ES-I3 (cell line): ENCODE measurements at regions not wholly inside any gene's neighbourhood (a gene's known extent, or its start where the extent isn't known, plus 50 kb on each side); places are given as distances from the start of the nearest gene placed in this dataset.

Experiments
- H3K36me3 ChIP-seq: 2 replicates; pipeline ENCODE4 v1.6.1; 2013; ENCODE audit warnings: mild to moderate bottlenecking, low read length, control low read depth, moderate library complexity; ENCODE audit not compliant: insufficient read depth
- H3K4me1 ChIP-seq: 2 replicates; pipeline ENCODE4 v1.6.1; 2013; ENCODE audit warnings: mild to moderate bottlenecking, control low read depth, low read length; ENCODE audit not compliant: insufficient read depth
- H3K9ac ChIP-seq: 2 replicates; pipeline ENCODE4 v1.6.1; 2013; ENCODE audit warnings: low read depth, mild to moderate bottlenecking, low read length, moderate library complexity
- H3K9me3 ChIP-seq: 2 replicates; pipeline ENCODE4 v1.6.1; 2013; ENCODE audit warnings: mild to moderate bottlenecking, low read length, moderate library complexity; ENCODE audit not compliant: control insufficient read depth, insufficient read depth

- Histone ChIP-seq H3K9me3 (no peaks in the 10 kb centered on the region), H3K9ac (no peak overlapping the region), H3K36me3 (no peaks in the 10 kb centered on the region), H3K4me1 (no peaks in the 10 kb centered on the region)
Measured at GRCh38 chr5:162209005-162209605, 141.5 kb downstream of the GABRG2 start.

- Histone ChIP-seq H3K9me3 (no peaks in the 10 kb centered on the region), H3K36me3 (no peaks in the 10 kb centered on the region), H3K4me1 (no peaks in the 10 kb centered on the region), H3K9ac (no peak overlapping the region)
Measured at GRCh38 chr5:162214551-162214950, 147.0 kb downstream of the GABRG2 start.

DNA sequence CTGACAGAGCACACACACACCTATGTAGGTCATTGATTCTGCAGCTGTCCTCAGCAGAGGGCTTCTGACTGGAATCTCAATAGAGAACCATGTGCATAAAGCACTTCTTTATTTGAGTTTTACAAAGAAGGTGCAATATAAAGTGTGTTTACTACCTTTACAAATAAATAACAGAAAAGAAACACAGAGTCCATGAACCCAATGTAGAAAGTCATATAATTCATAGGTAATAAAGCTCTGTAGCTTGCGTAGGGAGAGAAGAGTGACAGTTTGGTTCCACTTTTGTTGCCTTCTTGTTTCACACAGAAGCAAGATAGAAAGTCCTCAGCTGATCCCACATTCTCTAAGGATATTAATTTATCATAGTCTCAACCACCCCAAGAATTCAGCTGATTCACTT, 149.5 kb downstream of the GABRG2 start:
- H3K9me3 ChIP-seq = no peaks in the 10 kb centered on the region
- H3K4me1 ChIP-seq = no peaks in the 10 kb centered on the region
- H3K36me3 ChIP-seq = no peaks in the 10 kb centered on the region
- H3K9ac ChIP-seq = no peak overlapping the region

DNA sequence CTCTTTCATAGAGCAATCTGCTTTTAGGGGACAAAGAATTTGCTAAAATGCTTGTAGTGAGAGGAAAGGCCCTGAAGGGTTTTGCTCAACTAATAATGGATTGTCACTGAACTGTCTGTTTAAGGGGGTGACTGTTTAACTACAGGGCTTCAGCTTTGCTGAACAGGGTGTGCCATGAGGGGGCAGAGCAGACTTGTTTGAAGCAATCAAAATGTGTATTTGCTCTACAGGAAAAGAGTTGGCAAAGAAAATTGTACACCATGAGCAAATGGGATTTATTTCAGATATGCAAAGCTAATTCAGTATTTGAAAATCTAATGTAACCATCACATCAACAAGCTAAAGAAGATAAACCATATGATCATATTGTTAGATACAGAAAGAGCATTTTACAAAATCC, 154.3 kb downstream of the GABRG2 start:
- Histone ChIP-seq H3K4me1 (no peaks in the 10 kb centered on the region), H3K9me3 (no peaks in the 10 kb centered on the region), H3K9ac (no peak overlapping the region), H3K36me3 (no peaks in the 10 kb centered on the region)

DNA sequence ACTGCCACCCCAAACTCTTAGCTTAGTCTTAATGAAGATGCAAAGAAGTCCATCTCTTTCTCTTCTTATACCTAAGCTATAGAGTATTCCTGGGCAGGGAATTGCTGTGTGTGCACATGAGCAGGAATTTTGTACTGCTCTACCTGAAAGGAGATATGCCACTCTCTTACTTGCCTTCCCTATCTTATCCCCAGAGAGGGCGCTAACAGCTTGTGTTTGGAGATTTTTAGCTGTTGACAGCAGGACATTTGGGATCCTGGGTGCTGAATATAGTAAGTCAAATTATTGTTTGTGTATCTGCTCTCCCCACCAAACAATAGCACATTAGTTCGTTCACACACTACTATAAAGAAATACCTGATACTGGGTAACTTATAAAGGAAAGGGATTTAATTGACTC, 159.5 kb downstream of the GABRG2 start:
- no peak overlapping the region for H3K9ac ChIP-seq
- H3K9me3 ChIP-seq = peaks cover 4% of the 10 kb centered on the region
- no peaks in the 10 kb centered on the region for H3K36me3 ChIP-seq
- no peaks in the 10 kb centered on the region for H3K4me1 ChIP-seq

GRCh38 chr5:162230348-162230747, 162.8 kb downstream of the GABRG2 start:
- Histone ChIP-seq H3K4me1 (no peaks in the 10 kb centered on the region), H3K9me3 (peaks cover 16% of the 10 kb centered on the region), H3K9ac (no peak overlapping the region), H3K36me3 (no peaks in the 10 kb centered on the region)

DNA sequence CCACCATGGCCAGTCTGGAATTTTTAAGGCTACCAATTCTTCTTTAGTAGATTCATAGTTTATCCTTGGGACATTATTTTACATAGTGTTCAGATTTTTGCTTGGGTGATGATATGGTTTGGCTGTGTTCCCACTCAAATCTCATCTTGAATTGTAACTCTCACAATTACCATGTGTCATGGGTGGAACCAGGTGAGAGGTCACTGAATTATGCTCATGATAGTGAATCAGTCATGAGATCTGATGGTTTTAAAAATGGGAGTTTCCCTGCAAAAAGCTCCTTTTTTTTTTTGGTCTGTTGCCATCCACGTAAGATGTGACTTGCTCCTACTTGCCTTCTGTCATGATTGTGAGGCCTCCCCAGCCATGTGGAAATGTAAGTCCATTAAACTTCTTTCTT, 163.9 kb downstream of the GABRG2 start:
- Histone ChIP-seq H3K9ac (no peak overlapping the region), H3K36me3 (no peaks in the 10 kb centered on the region), H3K9me3 (peaks cover 20% of the 10 kb centered on the region), H3K4me1 (no peaks in the 10 kb centered on the region)

- no peak overlapping the region for H3K9ac ChIP-seq
- no peaks in the 10 kb centered on the region for H3K4me1 ChIP-seq
- H3K36me3 ChIP-seq = no peaks in the 10 kb centered on the region
- peaks cover 5% of the 10 kb centered on the region; the same call in 1 of the 2 replicates for H3K9me3 ChIP-seq
Measured at GRCh38 chr5:162240734-162241133, 173.2 kb downstream of the GABRG2 start.

GRCh38 chr5:162242416-162242815, 174.8 kb downstream of the GABRG2 start:
- Histone ChIP-seq H3K9ac (no peak overlapping the region), H3K4me1 (no peaks in the 10 kb centered on the region)

DNA sequence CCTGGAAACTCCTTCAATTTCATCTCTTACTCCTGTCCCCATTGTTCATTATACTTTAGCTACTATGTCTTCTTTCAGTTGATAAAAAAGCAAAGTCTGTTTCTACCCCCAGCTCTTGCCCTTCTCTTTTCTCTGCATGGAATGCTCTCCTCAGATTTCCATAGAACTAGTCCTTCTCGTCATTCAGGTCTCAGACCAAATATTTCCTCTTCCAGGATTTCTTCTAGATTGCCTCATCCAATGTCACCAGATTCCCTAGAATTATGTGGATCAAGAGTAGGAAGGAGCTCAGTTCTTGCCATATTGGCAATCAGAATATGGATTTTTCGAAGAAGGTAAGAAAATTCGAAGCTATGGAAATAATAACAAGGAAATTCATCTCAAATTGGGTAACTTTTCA, 176.1 kb downstream of the GABRG2 start:
- Histone ChIP-seq H3K4me1 (no peaks in the 10 kb centered on the region), H3K9ac (no peak overlapping the region), H3K36me3 (no peaks in the 10 kb centered on the region), H3K9me3 (no peaks in the 10 kb centered on the region)

More at GRCh38 chr5:162242416-162242815, 174.8 kb downstream of the GABRG2 start:
- H3K9me3 ChIP-seq = no peaks in the 10 kb centered on the region
- no peaks in the 10 kb centered on the region for H3K36me3 ChIP-seq

DNA sequence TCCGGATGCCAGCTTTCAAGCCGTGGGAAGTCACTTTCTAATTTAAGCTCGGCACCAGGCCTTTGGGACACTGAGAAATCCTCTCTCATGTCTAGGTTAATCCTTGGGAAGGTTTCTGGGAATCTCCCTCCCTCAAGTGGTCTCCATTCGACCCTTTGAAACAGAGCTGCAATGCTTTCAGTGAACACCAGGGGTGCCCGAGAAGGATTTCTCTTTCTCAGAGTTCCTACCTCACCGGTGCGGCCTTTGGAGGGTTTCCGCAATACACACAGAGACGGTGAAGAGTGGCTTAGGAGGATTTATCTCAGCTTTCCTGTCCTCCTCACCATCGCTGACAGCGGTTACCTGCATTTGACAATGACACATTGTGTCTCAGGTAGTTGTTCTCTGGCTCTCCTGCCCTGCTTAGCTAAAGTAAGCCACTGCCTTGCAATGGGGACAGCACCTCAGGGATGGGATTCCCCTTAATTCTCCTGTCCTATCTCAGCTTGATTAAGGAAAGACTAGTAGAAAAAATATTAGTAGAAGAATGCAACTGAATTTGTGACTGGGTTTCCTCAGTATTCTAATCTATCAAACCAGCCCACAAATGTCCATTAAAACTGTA, 180.6 kb downstream of the GABRG2 start:
- H3K36me3 ChIP-seq = no peaks in the 10 kb centered on the region
- H3K4me1 ChIP-seq = no peaks in the 10 kb centered on the region
- no peak overlapping the region for H3K9ac ChIP-seq

DNA sequence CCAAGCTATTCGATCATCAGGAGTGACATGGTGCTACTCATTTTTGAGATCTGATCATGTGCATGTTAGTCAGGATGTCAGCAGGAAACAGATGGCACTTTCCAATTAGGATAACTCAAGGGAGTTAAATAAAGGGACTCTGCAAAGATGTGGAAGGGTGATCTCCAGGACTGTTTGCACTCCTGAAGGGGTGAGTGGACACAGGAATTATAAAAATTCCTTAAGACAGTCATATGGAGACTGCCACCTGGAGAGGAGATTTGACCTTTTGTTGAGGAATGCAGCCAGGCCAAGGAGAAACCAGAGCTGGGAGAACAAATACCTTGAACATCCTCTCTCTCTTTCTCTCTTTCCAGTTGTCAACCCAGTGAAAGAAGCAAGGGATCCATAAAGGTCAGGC, 189.1 kb downstream of the GABRG2 start:
- Histone ChIP-seq H3K36me3 (no peaks in the 10 kb centered on the region), H3K4me1 (peaks cover 5% of the 10 kb centered on the region; the same call in 1 of the 2 replicates), H3K9ac (no peak overlapping the region), H3K9me3 (no peaks in the 10 kb centered on the region)

More for the DNA sequence above, 180.6 kb downstream of the GABRG2 start:
- no peaks in the 10 kb centered on the region for H3K9me3 ChIP-seq

DNA sequence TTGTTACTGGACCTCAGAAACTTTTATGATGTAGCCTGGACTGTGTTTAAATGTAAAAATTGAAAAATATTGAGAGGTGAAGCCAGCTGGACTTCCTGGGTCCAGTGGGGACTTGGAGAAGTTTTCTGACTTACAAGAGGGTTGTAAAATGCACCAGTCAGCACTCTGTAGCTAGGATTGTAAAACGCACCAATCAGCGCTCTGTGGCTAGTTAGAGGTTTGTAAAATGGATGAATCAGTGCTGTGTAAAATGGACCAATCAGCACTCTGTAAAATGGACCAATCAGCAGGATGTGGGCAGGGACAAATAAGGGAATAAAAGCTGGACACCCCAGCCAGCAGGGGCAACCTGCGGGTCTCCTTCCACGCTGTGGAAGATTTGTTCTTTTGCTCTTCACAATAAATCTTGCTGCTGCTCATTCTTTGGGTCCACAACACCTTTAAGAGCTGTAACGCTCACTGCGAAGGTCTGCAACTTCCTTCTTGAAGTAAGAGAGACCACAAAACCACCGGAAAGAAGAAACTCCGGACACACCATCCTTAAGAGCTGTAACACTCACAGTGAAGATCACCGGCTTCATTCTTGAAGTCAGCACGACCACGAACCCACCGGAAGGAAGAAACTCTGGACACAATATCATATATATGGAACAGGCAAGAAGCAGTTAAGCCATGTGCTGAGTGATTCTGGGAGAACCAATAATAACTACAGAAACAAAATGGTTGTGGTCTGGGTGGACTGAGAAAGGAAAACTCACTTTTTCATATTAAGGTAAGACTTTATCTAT, 201.3 kb downstream of the GABRG2 start:
- Histone ChIP-seq H3K4me1 (no peaks in the 10 kb centered on the region; the same call in 1 of the 2 replicates), H3K9ac (no peak overlapping the region), H3K36me3 (no peaks in the 10 kb centered on the region), H3K9me3 (no peaks in the 10 kb centered on the region; the same call in 1 of the 2 replicates)

DNA sequence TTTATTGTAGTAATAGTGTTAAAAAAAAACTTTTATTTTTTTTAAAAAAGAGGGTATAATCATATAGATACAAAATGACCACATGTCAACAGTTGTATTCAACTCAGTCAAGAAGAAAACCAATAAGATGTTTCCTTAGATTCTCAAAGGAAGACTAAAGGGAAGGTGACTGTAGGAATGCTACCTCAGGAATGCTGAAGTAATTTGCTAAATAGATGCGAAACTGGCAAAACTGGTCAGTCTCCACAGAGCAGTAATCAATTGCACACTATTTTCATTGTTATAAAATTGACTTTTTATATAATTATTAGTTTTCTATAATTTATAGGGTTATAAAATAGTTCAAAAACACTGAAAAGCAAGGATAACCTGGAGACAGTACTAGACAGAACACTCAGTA, 204.8 kb downstream of the GABRG2 start:
- Histone ChIP-seq H3K4me1 (peaks cover 4% of the 10 kb centered on the region; the same call in 1 of the 2 replicates), H3K9ac (no peak overlapping the region), H3K9me3 (no peaks in the 10 kb centered on the region; the same call in 1 of the 2 replicates), H3K36me3 (no peaks in the 10 kb centered on the region)

GRCh38 chr5:162274679-162275078, 207.1 kb downstream of the GABRG2 start:
- Histone ChIP-seq H3K9ac (no peak overlapping the region), H3K9me3 (no peaks in the 10 kb centered on the region; the same call in 1 of the 2 replicates), H3K36me3 (no peaks in the 10 kb centered on the region), H3K4me1 (peaks cover 4% of the 10 kb centered on the region; the same call in 1 of the 2 replicates)
